ENCODE measurements at regions not wholly inside any gene's neighbourhood (a gene's known extent, or its start where the extent isn't known, plus 50 kb on each side); places are given as distances from the start of the nearest gene placed in this dataset.
A peak's percentile ranks its signal among the peaks of the same experiment; 100 is the strongest.

DNA sequence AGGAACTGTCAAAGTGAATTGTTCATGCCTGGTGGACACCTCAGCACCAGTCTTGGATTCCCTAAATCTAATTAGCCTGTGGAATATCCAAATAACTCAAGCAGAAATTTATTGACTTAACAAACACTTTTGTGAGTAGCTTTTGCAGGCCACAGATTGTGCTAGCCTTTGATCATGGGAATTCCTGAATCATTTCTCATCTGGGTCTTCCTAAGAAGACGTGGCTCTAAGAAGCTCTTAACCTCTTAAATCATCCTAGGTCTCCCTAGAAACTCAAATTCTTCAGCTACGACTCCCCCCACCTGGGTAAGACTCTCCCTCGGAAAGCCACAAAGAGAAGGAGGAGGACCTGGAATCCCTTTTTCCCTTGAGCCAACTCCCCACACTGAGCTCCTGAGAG lies 53.8 kb upstream of the PSEN2 start:
- peak; percentile 34 to 36 for DNase-seq (ENCODE audit: low read depth in 2 of 2)

DNA sequence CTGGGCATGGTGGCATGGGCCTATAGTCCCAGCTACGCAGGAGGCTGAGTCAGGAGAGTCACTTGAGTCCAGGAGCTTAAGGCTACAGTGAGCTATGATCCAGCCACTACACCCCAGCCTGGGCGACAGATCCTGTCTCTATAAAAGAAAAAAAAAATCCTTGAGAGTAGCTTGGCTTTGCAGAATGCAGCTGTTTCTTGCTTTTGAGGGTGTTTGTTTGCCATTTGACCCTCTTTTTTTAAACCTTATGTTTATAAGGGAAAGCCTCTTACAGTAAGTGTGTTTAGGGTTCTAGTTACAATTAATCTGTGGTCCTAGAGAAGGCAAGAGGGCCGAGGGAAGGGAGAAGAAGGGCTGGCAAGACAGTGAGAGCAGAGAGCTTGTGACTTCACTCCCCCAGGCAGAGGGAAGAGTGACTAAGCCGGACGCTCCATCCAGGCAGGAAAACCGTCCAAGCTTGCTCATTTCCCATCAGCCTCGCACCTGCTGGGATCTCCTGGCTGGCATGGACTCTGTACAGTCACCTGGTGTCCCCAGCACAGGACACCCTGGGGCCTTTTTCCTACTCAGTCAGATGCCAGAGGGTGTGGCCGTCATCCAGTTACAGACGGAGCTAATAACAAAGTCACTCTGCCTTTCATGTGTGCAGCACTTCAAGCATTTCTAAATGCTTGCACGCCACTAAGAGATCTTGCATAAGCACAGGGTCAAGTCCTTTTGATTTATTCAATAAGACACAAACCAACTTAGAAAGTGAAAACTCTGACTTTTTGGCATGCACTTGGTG lies 55.5 kb upstream of the PSEN2 start:
- peak in 1 of 2 experiments; percentile 13 for DNase-seq (ENCODE audit: low read depth in 2 of 2)

DNA sequence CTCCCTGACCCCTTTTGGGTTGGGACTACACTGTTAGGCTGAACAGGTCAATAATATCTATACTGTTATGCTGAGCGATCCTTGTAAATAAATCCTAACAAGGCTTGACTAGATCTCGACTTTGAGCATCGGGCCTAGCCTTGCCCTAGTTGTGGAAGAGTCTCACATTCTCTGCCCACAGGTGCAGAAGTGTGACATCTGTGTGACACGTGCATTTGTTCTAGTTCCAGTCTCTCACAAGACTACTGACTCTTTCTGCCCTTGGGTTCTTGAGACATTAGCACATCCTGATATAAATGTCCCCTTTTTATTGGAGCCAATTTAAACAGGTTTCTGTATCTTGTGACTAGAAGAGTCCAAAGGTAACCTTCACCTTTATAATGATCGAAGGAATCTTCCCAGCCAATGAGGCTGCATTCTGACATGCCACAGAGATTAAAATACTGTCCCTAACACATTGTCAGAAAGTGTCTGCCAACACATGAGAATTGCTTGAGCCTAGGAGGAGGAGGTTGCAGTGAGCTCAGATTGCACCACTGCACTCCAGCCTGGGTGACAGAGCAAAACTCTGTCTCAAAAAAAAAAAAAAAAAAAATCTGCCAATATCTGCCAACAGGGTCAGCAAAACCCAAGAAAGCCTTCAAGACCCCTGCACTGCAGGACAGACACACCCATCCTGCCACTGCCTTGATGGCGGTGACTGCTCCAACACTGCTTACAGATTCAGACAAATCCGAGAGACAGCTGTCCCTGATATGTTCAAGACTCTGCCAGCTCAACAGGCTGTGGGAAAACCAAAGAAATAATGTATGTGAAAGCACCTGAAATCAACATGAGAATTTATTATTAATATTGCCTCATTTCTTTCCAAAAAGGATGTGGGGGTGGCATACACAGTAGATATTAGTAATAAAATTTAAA lies 56.5 kb upstream of the PSEN2 start:
- no peak for DNase-seq (ENCODE audit: low read depth in 2 of 2)

DNA sequence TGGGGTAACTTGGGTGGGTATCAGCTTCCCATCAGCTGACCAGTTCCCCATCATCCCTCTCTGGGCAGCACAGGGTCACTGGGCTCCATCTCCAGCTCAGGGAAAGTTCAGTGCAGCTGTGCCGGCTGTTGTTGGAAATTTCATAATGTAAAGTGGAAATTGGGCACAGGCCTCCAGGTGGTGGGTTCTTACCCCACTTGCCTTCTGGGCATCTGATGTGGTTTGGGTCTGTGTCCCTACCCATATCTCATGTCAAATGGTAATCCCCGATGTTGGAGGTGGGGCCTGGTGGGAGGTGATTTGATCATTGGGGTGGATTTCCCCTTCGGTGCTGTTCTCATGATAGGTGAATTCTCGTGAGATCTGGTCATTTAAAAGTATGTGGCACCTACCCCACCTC lies 59.7 kb upstream of the PSEN2 start:
- DNase-seq (ENCODE audit: low read depth in 2 of 2): no peak

DNA sequence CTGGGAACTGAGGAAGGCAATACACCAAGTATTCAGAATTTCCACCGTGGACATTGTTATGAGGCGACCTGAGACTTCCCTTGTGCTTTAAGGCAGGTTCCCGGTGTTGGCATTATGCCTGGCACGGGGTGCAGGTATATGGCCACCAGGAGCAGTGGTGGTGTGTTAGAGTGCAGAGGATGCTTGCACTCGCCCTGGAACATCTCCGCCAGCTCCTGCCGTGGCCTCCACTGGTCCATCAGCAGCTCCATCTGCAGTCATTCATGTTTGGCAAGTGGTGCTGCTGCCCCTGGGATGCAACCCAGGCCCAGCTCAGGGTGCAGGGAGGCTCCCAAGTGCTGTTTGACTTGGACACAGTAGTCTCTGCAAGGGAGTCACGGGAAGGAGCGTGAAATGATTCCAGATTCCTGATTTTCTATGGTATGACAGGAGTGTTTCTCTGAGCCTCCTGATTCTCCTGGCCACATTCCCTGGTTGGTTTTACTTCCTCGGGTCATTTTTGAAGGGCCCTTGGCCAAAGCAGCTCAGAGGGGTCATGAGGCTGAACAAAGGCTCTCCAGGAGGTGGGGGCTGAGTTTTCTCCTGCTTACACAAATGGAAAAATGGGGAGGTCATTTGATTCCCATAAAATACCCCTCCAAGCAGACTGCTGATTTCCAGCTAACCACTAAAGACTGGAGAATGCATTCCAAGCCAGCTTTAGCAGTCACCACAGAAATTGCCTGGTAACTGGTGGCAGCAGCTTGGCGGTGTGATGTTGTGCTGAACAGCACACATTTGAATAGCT lies 60.4 kb upstream of the PSEN2 start:
- no peak for DNase-seq (ENCODE audit: low read depth in 2 of 2)

DNA sequence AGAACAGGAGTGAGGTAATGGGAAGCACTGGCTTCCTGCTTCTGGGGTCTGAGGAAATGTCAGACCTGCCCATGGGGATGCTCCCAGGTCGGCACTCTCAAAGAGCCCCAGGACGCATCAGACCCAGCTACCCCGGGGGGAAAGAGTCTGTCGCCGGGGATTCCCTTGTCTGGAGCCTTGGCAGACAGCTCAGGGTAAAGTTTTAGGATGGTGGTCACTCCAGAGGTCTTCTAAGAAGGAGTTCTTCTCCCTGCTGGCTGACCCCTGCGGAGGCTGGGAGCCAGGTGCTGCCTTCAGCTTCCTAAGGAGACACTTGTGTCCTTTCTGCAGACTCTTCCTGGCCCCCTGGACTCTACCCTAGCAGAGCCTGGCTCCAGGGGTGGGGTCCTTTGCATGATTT lies 61.9 kb upstream of the PSEN2 start:
- no peak for DNase-seq (ENCODE audit: low read depth in 2 of 2)

DNA sequence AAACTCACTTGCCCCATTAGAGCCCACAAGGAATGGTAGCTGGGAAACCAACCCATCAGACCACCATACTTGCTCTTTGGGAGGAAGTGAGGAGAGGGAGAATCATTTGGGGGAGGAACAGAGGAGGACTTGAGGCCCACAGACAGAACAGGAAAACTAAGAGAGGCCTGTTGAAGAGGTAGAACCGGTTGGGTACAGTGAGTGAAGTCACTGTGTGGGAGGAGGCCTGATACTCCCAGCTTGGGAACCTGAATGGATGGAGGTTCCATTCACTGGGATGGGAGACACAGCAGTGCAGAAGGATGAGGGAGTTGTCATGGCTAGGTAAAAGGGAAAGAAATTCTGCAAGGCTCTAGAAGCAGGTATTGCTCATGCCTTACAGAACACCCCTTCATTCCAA lies 63.4 kb upstream of the PSEN2 start:
- no peak for DNase-seq (ENCODE audit: low read depth in 2 of 2)

- no peak for DNase-seq (ENCODE audit: low read depth in 2 of 2)
Measured at GRCh38 chr1:226804907-226805759, 65.3 kb upstream of the PSEN2 start.

GRCh38 chr1:226800763-226801380 lies 61.8 kb upstream of the ITPKB start:
- no peak for DNase-seq (ENCODE audit: low read depth in 2 of 2)

GRCh38 chr1:226799634-226800281 lies 60.7 kb upstream of the ITPKB start:
- DNase-seq (ENCODE audit: low read depth in 2 of 2): no peak

DNA sequence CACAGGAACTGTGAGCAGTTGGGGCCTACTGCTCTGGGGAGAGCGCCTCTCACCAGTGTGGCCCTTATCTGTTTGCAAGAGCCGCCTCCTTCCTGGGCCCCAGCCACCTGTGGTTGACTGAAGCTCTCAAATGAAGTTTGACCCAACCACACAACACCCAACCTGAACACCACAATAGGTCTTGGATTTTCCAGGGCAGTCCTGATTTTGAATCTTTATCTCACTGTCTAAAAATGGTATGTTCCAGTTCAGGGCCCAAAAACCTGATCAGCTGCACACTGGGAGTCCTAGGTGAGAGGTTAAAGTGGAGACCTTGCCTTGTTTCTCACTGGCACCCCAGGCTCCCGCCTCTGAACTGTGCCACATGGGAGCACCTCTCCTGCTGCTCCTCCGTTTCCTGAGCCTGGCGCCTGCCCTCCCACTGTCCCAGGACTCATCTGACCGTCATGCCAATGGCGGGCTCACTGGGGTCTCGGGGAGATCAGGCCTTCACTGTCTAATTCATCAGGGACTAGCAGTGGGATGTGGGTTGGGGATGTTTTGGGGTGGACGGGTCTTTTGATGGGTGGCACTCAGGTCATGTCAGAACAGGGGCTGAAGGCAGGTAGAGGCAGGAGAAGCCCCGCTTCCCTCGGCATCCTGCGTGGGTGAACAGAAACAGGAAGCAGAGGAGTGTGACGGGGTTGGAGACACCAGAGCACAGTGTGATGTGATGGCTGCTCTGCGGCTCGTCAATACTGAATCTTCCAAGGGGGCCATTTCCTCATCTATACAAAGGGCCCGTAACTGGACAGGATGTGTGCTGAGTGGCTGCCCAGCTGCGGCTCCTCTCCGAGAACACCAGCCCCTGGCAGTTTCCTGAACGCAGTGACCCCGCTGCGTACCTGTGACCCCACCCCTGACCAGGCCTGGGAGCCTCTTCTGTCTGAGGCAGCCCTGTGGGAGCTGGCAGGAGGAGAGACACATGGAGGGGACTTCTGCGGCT lies 59.6 kb upstream of the ITPKB start:
- DNase-seq (ENCODE audit: low read depth in 2 of 2): no peak

GRCh38 chr1:226797151-226797550 lies 58.1 kb upstream of the ITPKB start:
- no peak for DNase-seq (ENCODE audit: low read depth in 2 of 2)

GRCh38 chr1:226793620-226794276 lies 54.7 kb upstream of the ITPKB start:
- DNase-seq (ENCODE audit: low read depth in 2 of 2): no peak

DNA sequence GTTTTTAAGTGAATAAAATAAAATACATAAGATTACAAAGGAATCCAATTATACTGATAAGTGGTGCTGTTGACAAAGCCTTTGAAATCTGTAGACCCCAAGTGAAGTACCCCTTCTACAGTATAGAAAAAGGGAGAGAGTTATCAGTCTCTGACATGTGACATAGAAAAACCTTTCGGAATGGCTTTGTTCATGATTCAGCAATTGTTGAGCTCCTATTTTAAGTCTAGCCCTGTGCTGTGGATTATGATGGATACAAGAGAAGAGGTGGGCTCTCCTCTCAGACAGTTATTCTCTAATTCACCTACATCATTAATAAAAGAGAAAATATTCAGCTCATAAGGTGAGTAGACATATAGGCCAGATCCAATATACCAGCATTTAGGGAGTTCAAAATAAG lies 53.3 kb upstream of the ITPKB start:
- DNase-seq (ENCODE audit: low read depth in 2 of 2): no peak

DNA sequence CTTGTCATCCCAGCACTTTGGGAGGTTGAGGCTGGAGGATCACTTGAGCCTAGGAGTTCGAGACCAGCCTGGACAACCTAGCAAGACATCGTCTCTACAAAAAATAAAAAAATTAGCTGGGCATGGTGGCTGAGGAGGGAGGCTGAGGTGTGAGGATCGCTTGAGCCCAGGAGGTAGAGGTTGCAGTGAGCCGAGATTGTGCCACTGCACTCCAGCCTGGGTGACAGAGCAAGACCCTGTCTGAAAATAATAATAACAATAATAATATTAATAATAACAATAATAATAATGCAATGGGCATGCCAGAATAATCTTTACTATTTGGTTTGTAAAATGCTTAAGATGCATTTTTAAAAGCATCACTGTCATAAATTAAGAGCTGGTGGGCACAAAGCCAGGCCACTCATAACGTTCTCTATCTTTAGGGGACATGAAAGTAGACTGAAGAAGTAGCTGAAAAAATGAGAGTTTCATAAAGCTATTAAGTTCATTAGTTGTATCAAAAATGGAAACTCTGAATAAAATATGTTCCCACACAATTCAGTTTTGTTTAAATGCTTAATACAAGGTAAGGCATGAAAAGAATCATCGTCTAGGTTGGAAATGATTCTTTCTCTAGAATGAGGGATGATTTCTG lies 51.6 kb upstream of the ITPKB start:
- DNase-seq (ENCODE audit: low read depth in 2 of 2): no peak

GRCh38 chr1:226788965-226789364 lies 49.9 kb upstream of the ITPKB start:
- DNase-seq (ENCODE audit: low read depth in 2 of 2): no peak
